Fibroblast of the aortic adventitia (primary cell): ENCODE measurements at regions not wholly inside any gene's neighbourhood (a gene's known extent, or its start where the extent isn't known, plus 50 kb on each side); places are given as distances from the start of the nearest gene placed in this dataset.

Experiments used
- DNase-seq: peaks from one replicate; pipeline ENCODE4 v3.0.0-alpha.2; 2010; ENCODE audit warnings: low read depth
- H3K4me3 ChIP-seq: 2 replicates; pipeline ENCODE4 v1.5.1; 2011; ENCODE audit warnings: low read depth, mild to moderate bottlenecking, control low read depth, low read length, moderate library complexity
- TF ChIP-seq, protein P1 (sequence below): IDR thresholded peaks from 2 replicates; pipeline ENCODE4 v1.5.1; 2011; ENCODE audit warnings: mild to moderate bottlenecking, low read length, control low read depth, inconsistent platforms; ENCODE audit not compliant: insufficient read depth

DNA sequence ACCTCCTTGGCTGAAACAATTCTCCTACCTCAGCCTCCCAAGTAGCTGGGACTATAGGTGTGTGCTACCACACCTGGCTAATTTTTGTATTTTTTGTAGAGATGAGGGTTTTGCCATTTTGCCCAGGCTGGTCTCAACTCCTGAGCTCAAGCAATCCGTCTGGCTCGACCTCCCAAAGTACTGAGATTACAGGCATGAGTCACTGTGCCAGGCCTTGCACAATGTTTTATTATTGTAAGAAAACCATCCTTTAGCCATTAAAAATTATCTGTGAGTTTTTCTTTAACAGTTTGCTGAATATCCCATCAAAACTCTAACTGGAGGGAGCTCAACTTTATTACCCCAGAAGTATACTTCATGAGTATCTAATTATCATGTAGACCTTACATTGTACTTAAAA, 900.3 kb downstream of the PCDH7 start:
- peak; percentile 51 for DNase-seq
- no peak overlapping the region for H3K4me3 ChIP-seq
- TF ChIP-seq, protein P1, sequence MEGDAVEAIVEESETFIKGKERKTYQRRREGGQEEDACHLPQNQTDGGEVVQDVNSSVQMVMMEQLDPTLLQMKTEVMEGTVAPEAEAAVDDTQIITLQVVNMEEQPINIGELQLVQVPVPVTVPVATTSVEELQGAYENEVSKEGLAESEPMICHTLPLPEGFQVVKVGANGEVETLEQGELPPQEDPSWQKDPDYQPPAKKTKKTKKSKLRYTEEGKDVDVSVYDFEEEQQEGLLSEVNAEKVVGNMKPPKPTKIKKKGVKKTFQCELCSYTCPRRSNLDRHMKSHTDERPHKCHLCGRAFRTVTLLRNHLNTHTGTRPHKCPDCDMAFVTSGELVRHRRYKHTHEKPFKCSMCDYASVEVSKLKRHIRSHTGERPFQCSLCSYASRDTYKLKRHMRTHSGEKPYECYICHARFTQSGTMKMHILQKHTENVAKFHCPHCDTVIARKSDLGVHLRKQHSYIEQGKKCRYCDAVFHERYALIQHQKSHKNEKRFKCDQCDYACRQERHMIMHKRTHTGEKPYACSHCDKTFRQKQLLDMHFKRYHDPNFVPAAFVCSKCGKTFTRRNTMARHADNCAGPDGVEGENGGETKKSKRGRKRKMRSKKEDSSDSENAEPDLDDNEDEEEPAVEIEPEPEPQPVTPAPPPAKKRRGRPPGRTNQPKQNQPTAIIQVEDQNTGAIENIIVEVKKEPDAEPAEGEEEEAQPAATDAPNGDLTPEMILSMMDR: no peak

- TF ChIP-seq, protein P1: no peak
- DNase-seq: peak; percentile 1
- no peak overlapping the region for H3K4me3 ChIP-seq
Observed at GRCh38 chr4:31645236-31645635, 925.1 kb downstream of the PCDH7 start.

- TF ChIP-seq, protein P1: no peak
- DNase-seq: no peak
- H3K4me3 ChIP-seq: no peak overlapping the region
Observed at GRCh38 chr4:31647786-31648185, 927.6 kb downstream of the PCDH7 start.

GRCh38 chr4:31649878-31650277, 929.7 kb downstream of the PCDH7 start:
- DNase-seq: no peak
- TF ChIP-seq, protein P1: no peak
- H3K4me3 ChIP-seq: no peak overlapping the region

- no peak for DNase-seq
- TF ChIP-seq, protein P1: no peak
- no peak overlapping the region for H3K4me3 ChIP-seq
Observed at GRCh38 chr4:31651541-31651940, 931.4 kb downstream of the PCDH7 start.

DNA sequence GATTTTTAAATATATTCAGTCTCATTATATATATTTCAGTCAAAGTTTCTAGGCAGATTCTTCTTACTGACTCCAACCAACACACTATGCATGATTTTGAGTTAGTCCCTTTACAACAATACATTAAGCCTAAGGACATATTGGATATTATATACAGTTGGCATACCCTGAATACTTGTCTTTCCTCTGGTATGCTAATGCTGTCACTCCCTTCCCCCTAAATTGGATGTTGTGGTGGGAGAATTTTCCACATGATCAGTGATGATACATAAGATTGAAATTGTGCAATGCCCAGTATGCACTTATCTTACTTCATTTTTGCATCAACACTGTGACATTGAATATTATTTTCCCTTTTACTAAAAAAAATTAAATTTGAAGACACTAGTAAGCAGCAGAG, 935.2 kb downstream of the PCDH7 start:
- no peak overlapping the region for H3K4me3 ChIP-seq
- TF ChIP-seq, protein P1: no peak
- DNase-seq: peak; percentile 7

- TF ChIP-seq, protein P1: no peak
- peak; percentile 28 for DNase-seq
- H3K4me3 ChIP-seq: no peak overlapping the region
Observed at GRCh38 chr4:31657859-31658570, 937.8 kb downstream of the PCDH7 start.
